Sigmoid colon (tissue), 6 donors: ENCODE measurements at regions not wholly inside any gene's neighbourhood (a gene's known extent, or its start where the extent isn't known, plus 50 kb on each side); places are given as distances from the start of the nearest gene placed in this dataset.

Experiments used
- DNase-seq: peaks from one replicate; pipeline ENCODE4 v3.0.0-alpha.2; 2019
- H3K27ac ChIP-seq, 4 donors: fragments of 200-600 bp; sonication (generic); one replicate each; pipeline ENCODE4 v1.5.1; 2016 to 2019; ENCODE audit warnings: mild to moderate bottlenecking in 1 of 4
- H3K27me3 ChIP-seq, 3 donors: fragments of 200-600 bp; sonication (generic); one replicate each; pipeline ENCODE4 v1.5.1; 2019; ENCODE audit warnings: mild to moderate bottlenecking in 1 of 3
- H3K36me3 ChIP-seq, 4 donors: fragments of 200-600 bp; sonication (generic); one replicate each; pipeline ENCODE4 v1.5.1; 2016 to 2019
- H3K4me1 ChIP-seq, 4 donors: fragments of 200-600 bp; sonication (generic); one replicate each; pipeline ENCODE4 v1.5.1; 2017 to 2019
- H3K4me3 ChIP-seq, 4 donors: fragments of 200-600 bp; sonication (generic); one replicate each; pipeline ENCODE4 v1.5.1; 2017 to 2019; ENCODE audit warnings: mild to moderate bottlenecking in 2 of 4, moderate library complexity in 1 of 4
- H3K9me3 ChIP-seq, 4 donors: fragments of 200-600 bp in 3 of 4; sonication (generic) in 3 of 4; one replicate each; pipeline versions ENCODE4 v1.5.1 to v1.6.1; 2013 to 2019
- CTCF ChIP-seq, 4 experiments: fragments of 450-650 bp in 3 of 4; fragments of 200-600 bp in 1 of 4; IDR thresholded peaks; one replicate each; pipeline ENCODE4 v1.5.1; 2016 to 2019; ENCODE audit warnings: antibody characterized with exemption in 4 of 4, mild to moderate bottlenecking in 3 of 4, moderate library complexity in 2 of 4
- EP300 ChIP-seq, 4 donors: sonication (generic); formaldehyde crosslinking; IDR thresholded peaks; one replicate each; pipeline ENCODE4 v1.6.1; 2017; ENCODE audit warnings: antibody characterized with exemption in 4 of 4
- POLR2A ChIP-seq, 2 donors: fragments of 450-650 bp; IDR thresholded peaks; one replicate each; pipeline ENCODE4 v1.6.1; 2016; ENCODE audit warnings: antibody characterized with exemption in 2 of 2, mild to moderate bottlenecking in 2 of 2, moderate library complexity in 2 of 2
- POLR2AphosphoS5 ChIP-seq, 4 donors: sonication (generic); formaldehyde crosslinking; IDR thresholded peaks; one replicate each; pipeline ENCODE4 v1.6.1; 2017; ENCODE audit warnings: antibody characterized with exemption in 4 of 4
- WGBS, 2 donors: extraction: QIAGEN DNeasy Blood & Tissue Kit; methylation state at CpG; one replicate each; pipeline ENCODE4 v1.1.7; 2013; 5-methylcytosine and 5-hydroxymethylcytosine counted together
- intact Hi-C: fragments of 100-400 bp; cut with DNase I; formaldehyde crosslinking; loops from one replicate; pipeline ENCODE4 v1.15.1; 2023
- donor health status: healthy with polysubstance abuse.
- donor health status: healthy.

DNA sequence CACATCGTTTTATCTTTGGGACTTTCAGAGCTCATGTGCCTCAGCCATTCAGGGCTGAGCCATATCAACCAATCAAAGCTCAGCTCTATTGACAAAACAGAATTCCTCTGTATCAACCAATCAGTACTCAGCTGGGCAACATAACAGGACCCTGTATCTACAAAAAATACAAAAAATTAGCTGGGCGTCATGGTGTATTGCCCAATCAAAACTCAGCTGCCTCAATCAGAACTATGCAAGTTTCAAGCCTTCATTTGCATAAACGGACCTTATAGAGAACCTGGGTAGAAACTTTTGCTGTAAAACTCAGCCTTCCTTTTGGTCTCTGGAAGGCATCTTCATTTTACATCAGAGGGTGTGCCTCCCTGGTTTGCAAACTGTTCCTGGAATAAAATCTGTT is 77.1 kb downstream of the ZNF467 start:
- no peak for DNase-seq
- no peak overlapping the region for H3K27ac ChIP-seq
- peaks cover 0 to 20% (median 7%) of the 10 kb centered on the region in 3 donors for H3K27me3 ChIP-seq
- TF ChIP-seq CTCF (IDR thresholded peaks at IDR 0.05), result no peak
- TF ChIP-seq POLR2AphosphoS5 (IDR thresholded peaks at IDR 0.05), result no peak
- no peak for TF ChIP-seq POLR2A (IDR thresholded peaks at IDR 0.05)
- TF ChIP-seq EP300 (IDR thresholded peaks at IDR 0.05), result no peak
- H3K36me3 ChIP-seq, result no peaks in the 10 kb centered on the region
- no peak overlapping the region for H3K4me3 ChIP-seq
- 84 to 85% methylated on average over 3 of the region's 3 CpGs for WGBS, 2 donors
- intact Hi-C loops, result no loop called here
- peaks cover 0 to 8% (median 7%) of the 10 kb centered on the region in 4 donors for H3K4me1 ChIP-seq
- no peaks in the 10 kb centered on the region for H3K9me3 ChIP-seq

GRCh38 chr7:149692557-149692982 is 80.8 kb downstream of the ZNF467 start:
- peak overlapping the region; percentile 12 to 51 (median 36) for H3K4me3 ChIP-seq
- peaks cover 0 to 28% (median 7%) of the 10 kb centered on the region in 3 donors for H3K27me3 ChIP-seq
- no peak for DNase-seq
- H3K9me3 ChIP-seq, result no peaks in the 10 kb centered on the region
- H3K27ac ChIP-seq, result peak overlapping the region in 1 of 4 donors; percentile 26
- TF ChIP-seq POLR2AphosphoS5 (IDR thresholded peaks at IDR 0.05) (no peak), EP300 (IDR thresholded peaks at IDR 0.05) (no peak), CTCF (IDR thresholded peaks at IDR 0.05) (no peak), POLR2A (IDR thresholded peaks at IDR 0.05) (no peak)
- no peaks in the 10 kb centered on the region for H3K36me3 ChIP-seq
- WGBS, 2 donors, result 13 to 36% methylated on average over 43 of the region's 43 CpGs
- H3K4me1 ChIP-seq, result peaks cover 0 to 22% (median 12%) of the 10 kb centered on the region in 4 donors
- intact Hi-C loops, result no loop called here

GRCh38 chr7:149692056-149692455 is 81.3 kb downstream of the ZNF467 start:
- peaks cover 0 to 28% (median 7%) of the 10 kb centered on the region in 3 donors for H3K27me3 ChIP-seq
- H3K4me1 ChIP-seq, result peaks cover 0 to 22% (median 12%) of the 10 kb centered on the region in 4 donors
- no peak for DNase-seq
- H3K4me3 ChIP-seq, result peak overlapping the region in 2 of 4 donors; percentile 49 to 51
- 89 to 93% methylated on average over 9 of the region's 9 CpGs for WGBS, 2 donors
- TF ChIP-seq CTCF (IDR thresholded peaks at IDR 0.05) (no peak), POLR2AphosphoS5 (IDR thresholded peaks at IDR 0.05) (no peak), POLR2A (IDR thresholded peaks at IDR 0.05) (no peak), EP300 (IDR thresholded peaks at IDR 0.05) (no peak)
- no peak overlapping the region for H3K27ac ChIP-seq
- no peaks in the 10 kb centered on the region for H3K9me3 ChIP-seq
- H3K36me3 ChIP-seq, result no peaks in the 10 kb centered on the region
- intact Hi-C loops, result no loop called here

DNA sequence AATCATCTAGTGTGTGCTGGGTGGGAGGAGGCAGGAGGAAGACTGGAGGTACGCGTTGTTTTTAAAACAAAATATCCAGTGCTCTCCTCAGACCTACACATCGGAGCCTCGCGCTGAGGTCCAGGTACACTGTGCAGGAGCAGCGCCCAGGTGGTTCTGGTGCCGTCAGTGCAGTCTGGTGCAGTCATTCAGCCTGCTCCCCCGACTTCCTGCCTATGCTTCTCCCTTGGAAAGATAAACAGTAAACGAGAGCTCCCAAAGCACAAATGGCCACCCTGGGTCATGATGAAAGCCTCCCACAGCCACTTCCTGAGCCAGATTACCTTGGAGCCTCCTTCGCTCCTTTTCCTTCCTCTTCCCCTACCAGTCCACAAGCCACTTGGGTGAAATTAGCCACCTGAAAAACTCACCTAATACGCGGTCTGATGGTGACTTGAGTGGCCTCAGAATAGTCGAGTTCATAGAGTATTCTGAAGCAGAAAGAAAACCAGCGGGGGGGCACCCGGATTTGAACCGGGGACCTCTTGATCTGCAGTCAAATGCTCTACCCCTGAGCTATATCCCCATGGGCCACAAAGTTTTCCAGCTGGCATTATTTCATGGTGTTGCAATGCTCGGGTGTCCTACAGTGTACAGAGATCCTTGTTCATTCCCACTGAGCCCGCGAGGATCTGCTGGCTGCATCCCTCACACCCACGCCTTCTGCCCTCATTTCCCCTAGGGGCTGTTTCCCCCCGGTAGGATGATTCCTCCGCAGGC is 82.5 kb downstream of the ZNF467 start:
- intact Hi-C loops, result loop anchor here (2.0 kb wide), 1 partner anchor 20 kb away; no protein-coding TSS in a partner anchor
- H3K27ac ChIP-seq, result peak overlapping the region in 1 of 4 donors; percentile 47
- no peaks in the 10 kb centered on the region for H3K36me3 ChIP-seq
- peak; percentile 69 for DNase-seq
- H3K4me1 ChIP-seq, result peaks cover 0 to 26% (median 15%) of the 10 kb centered on the region in 4 donors
- no peak for TF ChIP-seq CTCF (IDR thresholded peaks at IDR 0.05)
- TF ChIP-seq POLR2A (IDR thresholded peaks at IDR 0.05), result no peak
- no peak for TF ChIP-seq EP300 (IDR thresholded peaks at IDR 0.05)
- TF ChIP-seq POLR2AphosphoS5 (IDR thresholded peaks at IDR 0.05), result no peak
- no peak overlapping the region for H3K4me3 ChIP-seq
- H3K9me3 ChIP-seq, result no peaks in the 10 kb centered on the region
- WGBS, 2 donors, result 40 to 56% methylated on average over 22 of the region's 22 CpGs
- H3K27me3 ChIP-seq, result peaks cover 0 to 28% (median 7%) of the 10 kb centered on the region in 3 donors
